ENCODE measurements at regions not wholly inside any gene's neighbourhood (a gene's known extent, or its start where the extent isn't known, plus 50 kb on each side); places are given as distances from the start of the nearest gene placed in this dataset.

- no peak for DNase-seq (ENCODE audit: low read depth in 3 of 3)
Observed at GRCh38 chr13:111038887-111039286, 76.2 kb upstream of the ARHGEF7 start.

GRCh38 chr13:111037927-111038326 is 77.2 kb upstream of the ARHGEF7 start:
- DNase-seq (ENCODE audit: low read depth in 3 of 3), result no peak

- DNase-seq (ENCODE audit: low read depth in 3 of 3), result no peak
Observed at GRCh38 chr13:111036665-111037064, 78.4 kb upstream of the ARHGEF7 start.

GRCh38 chr13:111035861-111036260 is 79.2 kb upstream of the ARHGEF7 start:
- DNase-seq (ENCODE audit: low read depth in 3 of 3), result no peak

- DNase-seq (ENCODE audit: low read depth in 3 of 3), result no peak
Observed at GRCh38 chr13:111034811-111035210, 80.3 kb upstream of the ARHGEF7 start.

GRCh38 chr13:111033172-111034130 is 81.7 kb upstream of the ARHGEF7 start:
- no peak for DNase-seq (ENCODE audit: low read depth in 3 of 3)

GRCh38 chr13:111031531-111031961 is 83.6 kb upstream of the ARHGEF7 start:
- DNase-seq (ENCODE audit: low read depth in 3 of 3), result peak in 2 of 3 experiments; percentile 9 to 13

- DNase-seq (ENCODE audit: low read depth in 3 of 3), result no peak
Observed at GRCh38 chr13:111029957-111030609, 85.0 kb upstream of the ARHGEF7 start.

GRCh38 chr13:111027458-111028439 is 87.4 kb upstream of the ARHGEF7 start:
- no peak for DNase-seq (ENCODE audit: low read depth in 3 of 3)

GRCh38 chr13:111025310-111025709 is 89.8 kb upstream of the ARHGEF7 start:
- DNase-seq (ENCODE audit: low read depth in 3 of 3), result no peak

- no peak for DNase-seq (ENCODE audit: low read depth in 3 of 3)
Observed at GRCh38 chr13:111022886-111023285, 92.2 kb upstream of the ARHGEF7 start.

- no peak for DNase-seq (ENCODE audit: low read depth in 3 of 3)
Observed at GRCh38 chr13:111022241-111022640, 92.9 kb upstream of the ARHGEF7 start.

- no peak for DNase-seq (ENCODE audit: low read depth in 3 of 3)
Observed at GRCh38 chr13:111021270-111021669, 93.8 kb upstream of the ARHGEF7 start.

- no peak for DNase-seq (ENCODE audit: low read depth in 3 of 3)
Observed at GRCh38 chr13:111020546-111020945, 94.6 kb upstream of the ARHGEF7 start.

GRCh38 chr13:111020021-111020420 is 95.1 kb upstream of the ARHGEF7 start:
- no peak for DNase-seq (ENCODE audit: low read depth in 3 of 3)

GRCh38 chr13:111017755-111018459 is 97.2 kb upstream of the ARHGEF7 start:
- DNase-seq (ENCODE audit: low read depth in 3 of 3), result no peak

GRCh38 chr13:111013196-111013595 is 98.3 kb upstream of the ANKRD10 start:
- DNase-seq (ENCODE audit: low read depth in 3 of 3), result no peak

GRCh38 chr13:111011899-111012298 is 97.0 kb upstream of the ANKRD10 start:
- no peak for DNase-seq (ENCODE audit: low read depth in 3 of 3)

GRCh38 chr13:111008351-111008750 is 93.5 kb upstream of the ANKRD10 start:
- DNase-seq (ENCODE audit: low read depth in 3 of 3), result no peak

- no peak for DNase-seq (ENCODE audit: low read depth in 3 of 3)
Observed at GRCh38 chr13:111007209-111007608, 92.3 kb upstream of the ANKRD10 start.

- DNase-seq (ENCODE audit: low read depth in 3 of 3), result no peak
Observed at GRCh38 chr13:111006506-111007031, 91.7 kb upstream of the ANKRD10 start.
